ENCODE measurements at regions not wholly inside any gene's neighbourhood (a gene's known extent, or its start where the extent isn't known, plus 50 kb on each side); places are given as distances from the start of the nearest gene placed in this dataset.
"Not testable (repeated sequence)": the region's sequence is repeated elsewhere in the genome, so short reads cannot be mapped to it uniquely, and the experiment has no call there.

GRCh38 chr1:83129107-83129506, 869.8 kb downstream of the TTLL7 start:
- no peak for DNase-seq (ENCODE audit: low read depth)

- DNase-seq (ENCODE audit: low read depth): no peak
Observed at GRCh38 chr1:83125456-83125855, 873.5 kb downstream of the TTLL7 start.

GRCh38 chr1:83123019-83123418, 875.9 kb downstream of the TTLL7 start:
- no peak for DNase-seq (ENCODE audit: low read depth)

DNA sequence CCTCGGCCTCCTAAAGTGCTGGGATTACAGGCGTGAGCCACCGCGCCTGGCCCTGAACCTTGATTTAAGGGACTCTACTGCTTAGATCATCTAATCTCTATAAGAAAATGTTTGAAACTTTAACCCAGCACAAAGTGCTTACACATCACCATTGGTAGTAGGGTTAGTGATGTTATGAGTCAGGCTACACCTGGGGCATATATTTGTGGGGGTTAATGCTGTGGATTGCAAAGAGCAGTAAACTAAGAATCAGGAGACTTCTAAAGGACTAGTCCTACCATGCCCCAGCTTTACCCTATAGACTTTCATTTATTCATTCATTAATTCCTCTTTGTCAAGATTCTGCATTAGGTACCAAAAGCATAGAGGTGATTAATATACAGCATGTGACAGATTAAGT, 880.5 kb downstream of the TTLL7 start:
- no peak for DNase-seq (ENCODE audit: low read depth)

DNA sequence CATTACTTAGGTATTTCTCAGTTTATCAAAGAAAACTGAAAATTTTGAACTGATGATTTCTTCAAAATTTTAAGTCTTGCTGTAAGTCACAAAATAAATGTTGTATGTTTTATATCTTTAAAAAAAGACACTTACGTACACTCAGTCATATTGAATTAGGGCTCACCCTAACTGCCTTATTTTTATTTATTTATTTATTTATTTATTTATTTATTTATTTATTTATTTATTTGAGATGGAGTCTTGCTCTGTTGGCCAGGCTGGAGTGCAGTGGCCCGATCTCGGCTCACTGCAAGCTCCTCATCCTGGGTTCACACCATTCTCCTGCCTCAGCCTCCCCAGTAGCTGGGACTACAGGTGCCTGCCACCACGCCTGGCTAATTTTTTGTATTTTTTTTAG, 881.9 kb downstream of the TTLL7 start:
- not testable (repeated sequence) for DNase-seq (ENCODE audit: low read depth)

DNA sequence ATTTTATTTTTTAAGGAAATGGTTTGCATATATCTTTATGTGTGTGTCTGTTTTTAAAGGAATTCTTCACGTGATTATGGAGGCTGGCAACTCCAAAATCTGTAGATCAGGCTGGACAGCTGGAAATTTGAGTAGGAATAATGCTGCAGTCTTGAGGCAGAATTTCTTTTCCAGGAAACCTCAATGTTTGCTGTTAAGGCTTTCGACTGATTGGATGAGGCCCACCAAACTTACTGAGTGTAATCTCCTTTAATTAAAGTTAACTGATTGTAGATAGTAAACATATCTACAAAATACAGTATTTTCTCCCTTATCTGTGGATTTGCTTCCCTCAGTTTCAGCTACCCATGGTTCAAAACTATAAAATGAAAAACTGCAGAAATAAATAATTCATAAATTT, 883.1 kb downstream of the TTLL7 start:
- no peak for DNase-seq (ENCODE audit: low read depth)

DNA sequence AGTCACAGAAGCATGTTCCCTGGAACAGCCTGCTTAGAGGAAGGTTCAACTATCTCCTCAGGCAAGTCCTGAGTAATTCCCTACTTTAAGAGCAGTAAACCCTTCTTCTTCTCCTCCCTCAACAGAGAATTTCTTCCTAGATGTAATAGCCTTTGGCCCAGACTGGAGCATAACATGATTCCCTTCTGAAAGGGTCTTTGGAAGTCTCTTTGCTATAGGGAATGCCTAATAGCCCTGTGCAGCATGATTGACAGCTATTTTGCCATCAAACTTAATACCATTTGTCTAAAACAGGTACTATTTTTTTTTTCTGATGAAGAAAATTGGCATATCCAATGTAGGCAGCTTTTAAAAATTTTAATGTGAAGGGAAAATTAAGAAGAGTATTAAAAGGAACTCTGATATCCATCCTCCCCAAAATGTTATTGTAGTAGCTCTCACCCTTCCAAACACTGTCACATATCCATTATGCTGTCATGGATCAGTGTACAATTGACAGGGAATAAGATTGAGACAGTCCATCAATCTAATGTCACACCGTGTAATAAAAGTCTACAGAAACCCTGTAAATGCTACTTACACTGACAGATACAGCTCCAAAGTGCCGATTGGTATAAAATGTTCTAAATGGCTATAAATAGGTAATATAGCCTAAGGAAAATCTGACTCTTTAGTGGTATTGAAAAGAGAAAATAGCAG, 884.6 kb downstream of the TTLL7 start:
- no peak for DNase-seq (ENCODE audit: low read depth)

GRCh38 chr1:83113652-83114051, 885.3 kb downstream of the TTLL7 start:
- DNase-seq (ENCODE audit: low read depth): no peak

DNA sequence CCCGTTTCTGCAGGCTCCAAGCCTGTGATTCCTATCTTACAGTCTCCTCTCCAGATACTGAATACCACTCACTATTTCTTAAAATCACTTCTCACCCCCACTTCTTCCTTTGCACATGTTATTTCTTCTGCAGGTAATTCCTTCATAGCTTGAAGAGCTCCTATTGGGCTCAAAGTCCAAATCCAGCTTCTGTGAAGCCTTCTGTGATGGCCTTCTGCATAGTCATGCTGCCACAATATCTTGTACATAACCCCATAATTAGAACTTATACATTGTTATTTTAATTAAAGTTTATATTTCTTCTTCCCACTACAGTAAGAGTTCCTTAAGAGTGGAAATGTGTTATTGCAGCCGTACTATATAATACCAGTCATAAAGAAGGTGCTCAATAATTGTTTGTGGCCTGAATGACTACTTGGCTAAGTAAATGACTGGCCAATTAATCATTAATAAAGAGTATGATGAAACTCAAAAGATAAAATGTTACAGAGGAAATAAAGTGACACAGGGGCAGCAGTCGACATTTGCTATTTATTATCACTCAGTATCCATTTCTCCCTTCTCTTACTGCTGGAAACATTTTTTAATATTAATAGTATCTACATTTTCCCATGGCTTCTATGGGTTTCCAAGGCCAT, 886.6 kb downstream of the TTLL7 start:
- DNase-seq (ENCODE audit: low read depth): no peak

DNA sequence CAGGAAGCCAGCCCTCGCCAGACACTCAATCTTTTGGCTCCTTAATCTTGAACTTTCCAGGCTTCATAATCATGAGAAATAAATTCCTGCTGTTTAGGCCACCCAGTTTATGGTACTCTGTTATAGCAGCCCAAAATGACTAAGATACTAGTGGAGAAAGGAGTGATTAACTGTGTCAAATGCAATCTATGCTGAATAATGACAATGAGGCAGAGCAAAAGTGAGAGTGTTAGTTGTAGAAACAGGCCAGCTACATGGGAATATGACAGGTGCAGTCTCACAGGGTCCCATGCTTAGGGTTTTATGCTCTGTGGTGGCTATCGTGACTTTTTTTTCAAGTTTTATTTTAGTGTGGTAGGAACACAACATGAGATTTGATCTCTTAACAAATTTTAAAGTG, 888.8 kb downstream of the TTLL7 start:
- no peak for DNase-seq (ENCODE audit: low read depth)

DNA sequence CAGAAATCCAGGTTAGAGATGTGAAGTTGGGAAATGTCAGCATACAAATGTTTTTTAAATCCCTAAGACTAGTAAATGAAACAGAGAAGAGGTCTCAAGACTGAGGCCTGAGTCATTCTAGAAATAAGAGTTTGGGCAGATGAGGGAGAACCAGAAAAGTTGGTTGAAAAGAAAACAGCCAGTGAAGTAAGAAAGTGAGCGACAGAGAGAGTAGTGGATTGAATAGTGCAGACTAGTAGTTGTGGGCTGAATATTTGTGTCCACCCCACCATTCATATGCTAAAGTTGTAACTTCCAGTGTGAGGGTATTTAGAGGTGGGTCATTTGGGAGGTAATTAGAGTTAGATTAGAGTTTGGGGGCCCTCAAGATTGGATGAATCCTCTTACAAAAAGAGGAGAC, 889.2 kb downstream of the TTLL7 start:
- no peak for DNase-seq (ENCODE audit: low read depth)

DNA sequence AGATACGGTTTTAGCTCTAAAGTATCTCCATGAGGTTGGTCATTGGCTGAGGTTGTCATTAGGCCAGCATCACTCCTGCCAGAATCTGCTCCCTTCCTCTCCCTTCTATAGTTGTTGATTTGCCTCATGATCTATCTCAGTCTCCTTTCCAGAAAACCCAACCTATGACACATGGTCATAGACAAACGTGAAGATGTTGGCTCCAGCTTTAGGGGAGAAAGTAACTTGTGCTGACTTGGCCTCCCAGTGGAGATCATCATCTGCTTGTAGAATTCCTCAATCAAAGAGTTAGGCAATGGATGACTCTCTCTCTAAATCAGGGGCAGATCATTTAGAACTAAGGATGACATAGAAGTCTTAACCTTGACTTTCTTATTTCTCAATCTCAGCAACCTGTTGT, 894.4 kb downstream of the TTLL7 start:
- no peak for DNase-seq (ENCODE audit: low read depth)

DNA sequence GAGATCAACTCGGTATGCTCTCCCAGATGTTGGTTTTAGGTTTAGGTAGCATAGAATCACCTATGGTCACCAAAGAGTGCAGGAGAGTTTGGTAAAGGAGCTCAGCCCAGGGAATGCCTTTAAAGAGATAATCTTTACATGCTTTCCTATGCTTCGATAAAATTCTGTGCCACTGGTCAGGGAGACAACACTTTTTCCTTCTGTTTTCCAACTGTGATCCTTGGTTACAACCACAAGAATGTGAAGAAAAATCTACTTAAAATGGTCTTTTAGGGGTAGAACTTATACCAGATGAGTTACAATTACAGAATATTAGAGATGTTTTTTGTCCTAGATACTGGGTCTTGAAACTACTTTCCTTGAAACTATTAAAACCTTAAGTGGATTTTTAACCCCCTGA, 895.6 kb downstream of the TTLL7 start:
- no peak for DNase-seq (ENCODE audit: low read depth)

DNA sequence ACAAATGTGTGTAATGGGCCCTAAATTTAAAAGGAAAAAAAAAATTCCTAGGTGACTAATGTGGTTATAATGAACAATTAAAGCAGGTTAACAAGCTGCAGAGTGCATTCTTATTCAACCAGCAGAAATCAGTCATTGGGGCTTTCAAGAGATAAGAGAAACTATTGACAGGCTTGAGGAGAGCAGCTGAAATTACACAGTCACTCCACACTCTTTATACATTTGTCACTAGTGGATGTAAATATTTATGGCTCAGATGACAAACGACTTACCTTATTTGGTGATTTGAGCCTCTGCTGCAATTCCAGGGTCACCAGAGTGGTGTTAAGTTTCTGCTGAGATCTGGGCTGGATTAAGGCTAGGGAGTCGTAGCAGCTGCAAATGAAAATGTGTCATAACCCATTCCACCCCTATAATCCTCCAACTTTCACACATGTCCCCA, 896.3 kb downstream of the TTLL7 start:
- no peak for DNase-seq (ENCODE audit: low read depth)

DNA sequence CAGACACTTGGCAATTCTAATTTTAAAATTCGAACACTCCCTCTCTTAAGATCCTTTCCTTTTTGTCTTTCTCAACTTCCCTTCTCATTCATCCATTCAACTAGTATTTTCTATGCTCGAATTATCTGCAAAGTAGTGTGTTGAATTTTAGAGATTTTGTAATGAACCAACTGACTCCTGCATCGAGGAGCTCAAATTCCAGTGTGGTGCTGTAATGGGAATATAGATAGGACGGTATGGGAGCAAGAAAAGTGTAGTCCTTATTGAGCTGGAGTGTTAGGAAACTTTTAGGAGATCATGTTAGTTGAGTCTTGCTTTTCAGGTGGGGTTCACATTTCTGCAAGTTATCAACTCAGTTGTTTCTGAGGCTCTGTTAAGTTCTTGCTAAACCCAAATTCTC, 897.5 kb downstream of the TTLL7 start:
- no peak for DNase-seq (ENCODE audit: low read depth)

- no peak for DNase-seq (ENCODE audit: low read depth)
Observed at GRCh38 chr1:83100133-83100532, 898.8 kb downstream of the TTLL7 start.

- no peak for DNase-seq (ENCODE audit: low read depth)
Observed at GRCh38 chr1:83098791-83099190, 900.1 kb downstream of the TTLL7 start.

- no peak for DNase-seq (ENCODE audit: low read depth)
Observed at GRCh38 chr1:83098131-83098530, 900.8 kb downstream of the TTLL7 start.

GRCh38 chr1:83097715-83098114, 901.2 kb downstream of the TTLL7 start:
- DNase-seq (ENCODE audit: low read depth): no peak

DNA sequence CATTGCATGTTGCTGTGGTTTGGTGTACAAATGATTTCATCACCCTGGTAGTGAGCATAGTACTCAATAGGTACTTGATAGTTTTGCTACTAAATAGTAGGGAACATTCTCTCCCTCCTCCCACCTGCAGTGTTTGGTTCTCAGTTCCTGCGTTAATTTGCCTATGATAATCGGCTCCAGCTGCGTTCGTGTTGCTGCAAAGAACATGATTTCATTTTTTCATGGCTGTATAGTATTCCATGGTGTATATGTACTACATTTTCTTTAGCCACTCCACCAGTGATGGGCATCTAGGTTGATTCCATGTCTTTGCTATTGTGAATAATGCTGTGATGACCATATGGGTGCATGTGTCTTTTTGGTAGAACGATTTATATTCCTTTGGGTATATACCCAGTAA, 903.4 kb downstream of the TTLL7 start:
- DNase-seq (ENCODE audit: low read depth): no peak

DNA sequence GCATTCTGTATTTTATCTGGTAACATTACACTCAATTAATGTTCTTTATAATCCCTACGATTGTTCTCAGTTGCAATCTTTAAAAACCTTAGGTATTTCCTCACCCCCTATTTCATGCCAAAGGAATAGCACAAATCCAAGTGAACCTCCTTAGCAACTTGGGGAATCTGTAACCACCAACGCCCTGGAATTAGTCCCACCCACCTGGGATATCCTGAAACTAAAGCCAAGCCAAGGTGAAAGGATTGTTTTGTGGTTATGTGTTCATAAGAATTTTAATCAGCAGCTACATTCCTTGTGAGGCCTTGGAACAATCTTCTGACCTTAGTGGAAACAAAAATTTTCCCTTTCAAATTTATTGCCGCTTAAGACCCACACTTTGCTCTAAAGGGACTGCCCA, 908.7 kb downstream of the TTLL7 start:
- DNase-seq (ENCODE audit: low read depth): no peak

- DNase-seq (ENCODE audit: low read depth): no peak
Observed at GRCh38 chr1:83087851-83088250, 911.1 kb downstream of the TTLL7 start.

- DNase-seq (ENCODE audit: low read depth): no peak
Observed at GRCh38 chr1:83086986-83087512, 911.9 kb downstream of the TTLL7 start.

DNA sequence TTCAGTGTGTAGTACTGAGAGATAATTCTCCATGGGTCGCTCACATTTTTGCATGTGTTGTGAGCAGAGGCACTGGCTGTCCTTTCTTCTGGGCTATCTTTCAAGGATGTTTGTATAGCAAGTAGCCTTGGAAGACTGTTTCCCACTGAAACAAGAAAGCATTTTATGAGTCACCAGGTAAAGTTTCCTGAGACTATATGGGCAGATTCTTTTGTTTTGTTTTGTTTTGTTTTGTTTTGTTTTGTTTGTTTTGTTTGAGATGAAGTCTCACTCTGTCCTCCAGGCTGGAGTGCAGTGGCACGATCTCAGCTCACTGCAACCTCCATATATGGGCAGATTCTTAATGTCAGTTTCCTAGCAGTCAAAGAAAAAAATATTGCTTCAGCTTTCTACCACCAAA, 912.6 kb downstream of the TTLL7 start:
- no peak for DNase-seq (ENCODE audit: low read depth)

All from HS-27A (cell line).